ENCODE measurements at regions not wholly inside any gene's neighbourhood (a gene's known extent, or its start where the extent isn't known, plus 50 kb on each side); places are given as distances from the start of the nearest gene placed in this dataset.
A peak's percentile ranks its signal among the peaks of the same experiment; 100 is the strongest.

DNA sequence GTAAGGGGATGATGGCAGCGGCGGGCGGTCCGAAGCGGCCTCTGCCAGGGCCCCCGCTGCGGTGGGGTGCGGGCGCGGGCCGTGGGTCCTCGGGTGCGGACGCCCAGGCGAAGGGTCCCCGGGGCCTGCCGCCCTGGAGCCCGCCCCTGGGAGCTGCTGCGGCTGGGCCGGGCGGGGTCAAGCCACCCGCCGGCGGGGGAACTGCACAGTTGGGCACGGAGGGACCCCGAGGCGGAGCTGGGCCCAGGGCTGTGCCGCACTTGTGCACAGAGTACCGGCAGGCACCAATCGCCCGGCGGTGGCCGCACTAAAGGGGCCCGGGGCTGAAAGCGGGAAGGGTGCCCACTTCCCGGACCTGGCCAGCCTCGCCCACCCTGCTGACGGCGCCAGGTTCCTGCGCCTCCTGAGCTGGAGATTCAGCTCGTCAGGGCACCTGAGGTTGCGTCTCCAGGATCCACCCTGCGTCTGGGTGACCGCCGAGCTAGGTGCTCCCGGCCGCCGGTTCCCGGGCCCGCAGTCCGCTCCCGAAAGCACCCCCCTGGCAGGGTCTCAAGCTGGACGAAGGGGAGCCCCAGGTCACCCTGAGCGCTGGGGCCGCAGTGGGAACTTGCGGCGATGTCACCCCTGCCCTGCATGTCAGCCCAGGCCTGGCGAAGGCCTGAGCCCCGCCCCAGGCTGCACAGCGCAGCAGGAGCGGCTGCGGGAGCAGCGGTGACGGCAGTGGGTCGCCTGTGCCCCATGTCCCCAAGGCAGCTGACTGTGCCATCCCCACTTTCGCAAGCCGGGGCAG, 56.7 kb upstream of the ETV3 start:
- DNase-seq (ENCODE audit: low read depth in 1 of 2, low spot score in 1 of 2): no peak

DNA sequence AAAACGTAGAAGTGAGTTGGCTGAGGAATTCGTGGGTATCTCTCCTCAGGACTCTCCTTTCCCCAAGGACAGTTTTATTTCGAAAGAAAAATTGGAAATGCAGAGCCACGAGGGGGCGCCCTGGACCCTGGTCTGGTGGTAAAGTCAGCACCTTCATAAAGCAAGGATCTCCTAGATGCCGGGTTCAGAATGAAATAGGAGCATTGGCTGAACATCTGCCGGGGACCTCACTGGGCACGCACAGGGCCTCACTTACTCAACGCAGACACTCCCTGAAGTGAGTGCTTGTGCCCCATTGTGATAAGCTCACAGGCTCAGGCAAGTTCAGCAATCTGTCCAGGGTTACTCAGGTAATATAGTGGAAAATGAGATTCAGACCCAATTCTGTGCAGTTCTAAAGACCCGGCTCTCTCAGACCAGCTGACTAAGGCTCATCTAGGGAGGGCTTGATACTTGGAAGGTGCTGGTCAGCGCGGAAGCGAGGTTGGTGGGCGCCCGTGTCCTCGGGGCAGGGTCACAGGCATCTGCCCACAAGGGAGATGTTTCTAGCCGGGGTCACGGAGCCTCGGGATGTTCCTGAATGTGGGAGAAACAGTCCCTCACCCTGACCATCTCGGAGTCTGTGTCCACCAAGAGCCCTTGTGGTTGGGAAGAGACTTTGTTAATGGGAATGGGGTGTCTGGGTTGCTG, 55.7 kb upstream of the ETV3 start:
- peak; percentile 20 to 23 for DNase-seq (ENCODE audit: low read depth in 1 of 2, low spot score in 1 of 2)

DNA sequence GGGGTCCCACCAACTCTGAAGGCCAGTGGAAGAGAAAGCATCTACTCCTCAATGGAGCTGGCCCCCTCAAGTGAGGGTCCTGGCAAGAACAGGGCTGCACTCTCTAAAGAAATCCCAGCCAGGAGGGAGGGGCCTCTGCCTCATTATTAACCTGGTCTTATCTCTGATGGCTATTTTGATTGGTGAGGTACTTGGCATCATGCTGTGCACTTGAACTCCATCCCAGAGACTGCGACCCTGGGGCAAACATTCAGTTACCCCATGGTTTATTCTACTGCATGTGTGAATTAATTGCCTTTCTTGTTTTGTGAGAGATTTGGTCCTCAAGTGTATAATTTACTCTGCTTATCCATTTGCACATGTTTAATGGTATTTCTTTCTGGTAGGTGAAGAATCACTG, 55.0 kb upstream of the ETV3 start:
- DNase-seq (ENCODE audit: low read depth in 1 of 2, low spot score in 1 of 2): no peak

DNA sequence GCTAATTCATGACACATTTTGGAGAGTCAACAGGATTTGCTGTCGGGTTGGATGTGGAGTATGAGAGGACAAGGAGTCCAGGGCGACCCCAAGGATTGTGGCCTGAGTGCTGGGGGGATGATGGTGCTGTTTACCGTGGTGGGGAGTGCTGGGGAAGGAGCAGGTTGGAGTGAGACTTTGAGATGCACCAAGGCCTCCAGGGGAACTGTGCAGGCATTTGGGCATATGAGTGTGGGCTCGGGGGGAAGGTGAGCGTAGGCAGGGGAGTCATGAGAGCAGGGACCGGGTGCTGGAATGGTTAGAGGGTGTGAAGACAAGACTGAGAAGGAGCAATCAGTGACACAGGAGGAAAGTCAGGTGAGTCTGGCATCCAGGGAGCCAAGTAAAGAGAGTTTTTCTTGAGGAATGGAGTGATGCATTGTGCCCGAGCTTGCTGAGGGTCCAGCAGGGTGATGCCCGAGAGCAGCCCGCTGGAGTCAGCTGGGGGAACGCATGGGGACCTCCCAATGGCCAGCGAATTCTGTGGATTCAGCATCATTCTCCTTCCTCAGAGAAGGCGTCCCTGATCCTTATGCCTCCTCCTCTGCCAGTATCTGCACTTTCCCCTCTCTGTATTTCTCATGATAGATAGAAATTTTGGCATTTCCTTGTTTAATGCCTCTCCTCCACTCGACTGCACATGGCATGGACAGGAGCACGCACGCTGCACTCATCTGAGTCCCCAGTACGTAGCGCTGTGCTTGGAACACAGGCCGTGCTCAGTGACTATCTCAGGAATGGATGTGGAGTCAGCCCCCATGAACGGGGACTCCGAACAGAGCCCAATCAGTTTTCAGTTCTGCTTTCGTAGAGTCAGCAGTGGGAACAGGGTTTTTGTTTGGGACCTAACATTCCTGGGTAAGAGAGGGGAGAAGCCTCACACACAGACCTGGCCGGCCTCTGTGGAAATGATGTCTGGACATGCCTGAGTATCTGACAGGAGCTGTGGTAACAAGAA, 52.1 kb upstream of the ETV3 start:
- DNase-seq (ENCODE audit: low read depth in 1 of 2, low spot score in 1 of 2): no peak

DNA sequence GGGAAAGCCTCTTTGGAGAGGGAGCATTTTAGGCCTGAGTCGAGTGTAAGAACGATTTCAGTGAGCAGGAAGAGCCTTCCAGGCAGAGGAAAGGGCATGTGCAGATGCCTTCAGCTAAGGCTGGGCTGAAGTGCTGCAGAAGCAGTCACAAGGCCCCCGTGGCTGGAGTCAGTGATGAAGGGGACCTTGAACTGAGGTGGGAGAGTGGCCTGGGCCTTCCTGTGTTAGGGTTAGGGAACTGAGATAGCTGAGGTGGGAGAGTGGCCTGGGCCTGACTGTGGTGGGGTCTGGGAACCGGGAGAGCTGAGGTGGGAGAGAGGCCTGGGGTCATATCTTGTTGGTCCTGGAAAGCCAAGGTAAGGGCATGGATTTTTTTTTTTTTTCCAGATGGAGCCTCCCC, 50.9 kb upstream of the ETV3 start:
- DNase-seq (ENCODE audit: low read depth in 1 of 2, low spot score in 1 of 2): no peak
